GM03348 (cell line): ENCODE measurements at regions not wholly inside any gene's neighbourhood (a gene's known extent, or its start where the extent isn't known, plus 50 kb on each side); places are given as distances from the start of the nearest gene placed in this dataset.

ENCODE experiments used
- DNase-seq: peaks from one replicate; pipeline ENCODE4 v3.0.0; 2012; ENCODE audit warnings: low spot score

DNA sequence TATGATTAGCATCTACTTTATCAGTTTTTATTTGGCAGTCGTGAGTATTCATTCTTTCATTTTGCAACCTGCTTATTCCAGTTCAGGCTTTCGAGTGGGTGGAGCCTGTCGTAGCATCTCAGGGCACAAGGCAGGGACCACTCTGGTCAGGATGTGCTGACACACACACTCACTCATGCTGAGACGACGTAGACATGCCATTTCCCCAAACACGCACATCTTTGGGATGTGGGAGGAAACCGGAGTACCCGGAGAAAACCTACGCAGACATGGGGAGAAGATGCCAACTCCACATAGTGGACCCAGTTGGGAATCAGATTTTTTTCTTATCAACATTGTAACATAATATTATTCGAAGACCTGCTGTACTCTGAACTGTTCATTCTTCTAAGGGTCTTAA, 756.5 kb upstream of the RBFOX1 start:
- no peak for DNase-seq

DNA sequence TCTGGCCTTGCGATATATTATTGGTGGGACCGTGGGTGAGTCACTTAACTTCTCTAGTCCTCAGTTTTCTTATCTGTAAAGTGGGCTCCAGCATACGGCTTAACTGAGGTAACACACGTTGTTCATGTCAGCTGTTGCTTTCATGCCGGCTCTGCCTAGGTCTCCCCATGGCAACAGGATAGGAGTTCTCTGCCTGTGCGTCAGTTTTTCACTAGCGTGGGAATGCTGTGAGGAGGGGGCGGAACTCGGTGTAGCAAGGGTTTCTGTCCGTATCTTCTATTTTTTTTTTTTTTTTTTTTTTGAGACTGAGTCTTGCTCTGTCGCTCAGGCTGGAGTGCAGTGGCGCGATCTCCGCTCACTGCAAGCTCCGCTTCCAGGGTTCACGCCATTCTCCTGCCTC, 758.5 kb upstream of the RBFOX1 start:
- no peak for DNase-seq

DNA sequence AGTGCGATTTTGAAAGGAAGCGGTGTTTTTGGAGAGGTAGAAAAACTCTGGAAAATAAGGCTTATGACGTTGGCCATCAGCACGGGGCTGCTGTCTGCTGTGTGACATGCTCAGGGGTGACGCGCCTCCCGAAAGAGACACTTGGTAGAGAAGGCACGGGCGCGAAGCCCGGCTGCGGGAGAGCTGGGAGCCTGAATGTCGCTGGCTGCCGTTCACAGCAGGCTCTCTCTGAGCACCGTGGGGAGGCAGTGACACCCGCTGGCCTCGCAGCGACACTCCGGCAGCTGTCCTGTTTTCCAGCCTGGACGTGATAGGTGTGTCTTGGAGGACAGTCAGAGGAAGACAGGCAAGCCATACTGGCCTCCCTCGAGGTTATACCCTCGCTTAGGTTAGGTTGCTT, 759.1 kb upstream of the RBFOX1 start:
- no peak for DNase-seq

DNA sequence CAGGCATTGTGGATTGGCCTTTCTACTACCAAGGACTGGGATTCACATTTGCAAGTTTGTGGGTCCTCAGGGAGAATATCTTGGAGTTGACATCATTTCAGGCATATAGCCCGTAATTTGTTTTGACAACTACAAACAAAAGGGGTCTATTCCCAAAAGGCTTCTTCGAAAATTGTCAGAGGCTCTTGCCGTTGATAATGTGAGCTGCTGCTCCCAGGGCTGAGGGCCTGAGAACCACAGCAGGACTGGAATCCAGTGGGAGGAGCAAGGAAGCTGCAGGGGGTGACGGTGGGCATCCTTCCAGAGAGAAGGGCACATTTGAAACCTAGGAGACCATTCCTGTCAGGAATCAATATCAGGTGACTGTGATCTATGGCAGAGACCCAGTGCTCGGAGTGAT, 761.6 kb upstream of the RBFOX1 start:
- DNase-seq: no peak

DNA sequence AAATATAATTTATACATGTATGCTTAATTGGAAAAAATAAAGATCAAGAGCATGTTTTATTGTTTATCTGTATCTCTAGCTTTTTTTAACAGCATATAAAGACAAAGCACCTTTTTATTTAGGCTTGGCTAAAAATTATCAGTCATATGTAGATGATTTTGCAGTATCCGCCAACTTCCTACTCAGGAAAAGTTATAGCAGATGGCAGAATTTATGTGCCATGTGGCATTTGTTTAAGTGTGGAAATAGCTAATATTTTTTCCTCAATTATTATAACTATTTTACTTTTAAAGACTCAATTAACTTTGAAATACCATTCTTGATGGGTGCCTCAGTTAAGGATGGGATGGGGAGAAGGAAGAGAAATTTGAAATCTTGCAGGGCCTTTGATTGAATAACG, 762.1 kb upstream of the RBFOX1 start:
- DNase-seq: no peak

DNA sequence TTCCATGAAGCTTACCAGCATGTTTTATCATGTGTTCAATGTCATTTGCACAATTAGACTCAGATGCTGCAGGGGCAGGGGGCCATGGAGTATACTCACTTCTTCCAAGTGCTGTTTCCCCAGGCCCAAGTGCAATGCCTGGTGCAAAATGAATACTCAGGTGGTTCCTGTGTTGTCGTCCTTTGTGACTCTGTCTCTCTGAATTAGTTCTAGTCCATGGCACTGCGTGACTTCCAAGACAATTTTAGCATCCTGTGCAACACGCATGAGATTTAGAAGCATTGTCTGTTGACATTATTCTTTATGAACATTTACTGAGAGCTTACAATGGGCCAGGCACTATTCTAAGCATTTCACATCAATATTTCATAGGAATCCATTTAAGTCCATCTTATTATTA, 769.7 kb upstream of the RBFOX1 start:
- DNase-seq: no peak

DNA sequence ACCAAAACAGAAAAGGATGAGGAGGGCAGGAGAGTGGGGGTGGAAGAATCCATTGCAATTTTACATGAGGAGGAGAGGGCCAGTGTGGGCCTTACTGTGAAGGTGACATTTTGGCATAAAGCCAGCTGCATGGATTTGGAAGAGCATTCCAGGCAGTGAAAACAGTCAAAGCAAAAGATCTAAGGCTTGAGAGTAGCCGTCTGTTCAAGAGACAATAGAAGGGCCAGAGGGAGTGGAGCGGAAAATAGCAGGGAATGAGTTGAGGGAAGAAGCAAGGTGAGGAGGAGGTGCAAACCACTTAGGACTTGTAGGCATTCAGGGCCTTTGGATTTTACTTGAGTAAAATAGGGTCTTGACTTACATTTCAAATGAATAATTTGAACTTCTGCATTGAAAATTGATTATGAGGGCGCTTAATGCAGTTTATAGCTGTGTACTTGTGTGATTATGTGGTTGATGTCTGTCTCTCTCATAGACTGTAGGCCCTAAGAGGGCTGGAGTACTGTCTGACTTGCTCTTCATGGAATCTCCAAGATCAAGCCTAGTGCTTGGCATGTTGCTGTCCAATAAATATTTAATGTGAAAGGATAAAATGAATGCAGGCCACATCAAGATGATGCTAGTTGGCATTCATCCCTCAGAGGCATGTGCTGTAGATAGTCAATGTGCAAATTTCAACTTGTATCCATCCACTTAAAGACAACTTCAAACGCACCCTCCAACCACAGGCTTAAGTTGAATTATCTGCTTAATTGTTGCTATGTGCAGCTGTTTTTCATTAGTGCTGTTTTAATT, 772.1 kb upstream of the RBFOX1 start:
- no peak for DNase-seq

DNA sequence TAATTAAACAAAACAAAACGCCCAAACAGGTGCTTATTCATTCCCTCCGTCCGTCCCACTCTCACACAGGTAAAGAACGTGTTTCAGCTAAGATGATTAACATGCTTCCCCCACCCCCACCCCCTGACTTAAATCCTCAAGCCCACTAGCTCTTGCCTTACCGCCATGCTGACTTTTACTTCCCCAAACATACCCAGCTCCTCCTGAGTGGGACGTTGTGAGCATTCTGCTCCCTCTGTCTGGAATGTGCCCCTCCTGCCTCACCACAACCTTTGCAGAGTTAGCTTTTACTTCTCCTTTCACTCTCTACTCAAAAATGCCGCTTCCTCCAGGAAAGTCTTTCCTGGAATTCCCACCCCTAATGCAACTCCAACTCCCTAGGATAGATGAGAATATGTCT, 774.0 kb upstream of the RBFOX1 start:
- DNase-seq: no peak

DNA sequence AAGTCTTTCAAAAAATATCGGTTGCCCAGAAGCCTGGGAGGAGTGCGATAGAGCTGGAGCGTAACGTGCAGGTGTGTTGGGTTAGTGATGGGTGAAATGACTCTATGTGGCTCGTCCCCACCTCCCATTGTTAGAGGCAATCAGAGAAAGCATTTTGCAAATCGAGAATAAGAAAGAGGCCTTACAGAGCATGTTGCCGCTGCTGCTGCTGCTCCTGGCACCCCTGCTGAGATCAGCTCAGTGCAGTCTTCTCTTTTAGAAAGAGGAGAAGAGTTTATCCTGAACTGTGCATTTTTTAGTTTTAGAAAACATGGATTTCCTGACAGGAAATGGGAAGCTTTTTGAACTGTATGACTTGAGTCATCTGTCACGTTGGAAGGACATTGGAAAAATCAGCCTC, 774.5 kb upstream of the RBFOX1 start:
- no peak for DNase-seq

DNA sequence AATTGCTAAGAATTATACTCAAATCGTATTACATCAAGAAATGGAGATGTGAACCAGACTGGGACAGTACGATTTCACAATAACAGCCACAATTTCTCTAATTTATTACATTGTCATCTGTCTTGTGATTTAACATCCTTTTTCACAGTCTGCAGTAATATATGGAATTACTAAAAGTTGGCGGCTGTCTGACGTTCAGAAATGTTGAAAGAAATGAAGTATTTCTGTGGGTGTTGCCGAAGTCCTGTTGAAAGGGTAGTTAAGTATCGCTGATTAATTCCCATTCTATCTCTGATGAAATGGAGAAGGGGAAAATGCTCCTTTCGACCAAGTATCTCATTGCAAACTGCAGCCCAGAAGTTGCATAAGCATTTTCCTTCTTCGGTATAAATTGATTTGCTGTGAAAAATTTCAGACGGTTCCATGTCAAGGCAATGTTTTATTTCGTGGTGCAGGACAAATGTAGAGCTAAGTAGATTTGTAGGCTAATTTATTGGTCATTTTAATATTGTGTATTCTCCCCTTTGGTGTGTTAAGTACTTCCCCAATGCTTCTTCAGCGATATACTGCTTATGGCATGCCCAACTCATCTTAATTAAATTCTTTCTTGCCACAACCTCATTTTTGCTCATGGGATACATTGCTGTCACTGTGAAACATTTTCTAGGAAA, 775.2 kb upstream of the RBFOX1 start:
- no peak for DNase-seq

DNA sequence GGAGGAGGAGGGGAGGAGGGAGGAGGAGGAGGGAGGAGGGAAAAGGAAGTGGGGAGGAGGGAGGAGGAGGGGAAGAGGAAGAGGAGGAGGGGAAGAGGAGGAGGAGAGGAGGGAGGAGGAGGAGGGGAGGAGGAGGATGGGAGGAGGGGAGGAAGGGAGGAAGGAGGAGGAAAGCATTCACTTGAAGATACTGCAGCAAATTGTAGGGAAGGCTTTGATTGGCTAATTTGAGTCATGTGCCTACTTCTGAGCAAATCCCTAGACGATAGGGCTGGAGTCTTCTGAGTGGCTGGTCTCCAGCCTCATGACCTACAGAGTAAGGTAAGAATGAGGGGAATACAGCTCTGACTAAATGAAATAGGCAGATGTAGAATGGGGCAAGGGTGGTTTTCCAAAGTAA, 783.2 kb upstream of the RBFOX1 start:
- no peak for DNase-seq

DNA sequence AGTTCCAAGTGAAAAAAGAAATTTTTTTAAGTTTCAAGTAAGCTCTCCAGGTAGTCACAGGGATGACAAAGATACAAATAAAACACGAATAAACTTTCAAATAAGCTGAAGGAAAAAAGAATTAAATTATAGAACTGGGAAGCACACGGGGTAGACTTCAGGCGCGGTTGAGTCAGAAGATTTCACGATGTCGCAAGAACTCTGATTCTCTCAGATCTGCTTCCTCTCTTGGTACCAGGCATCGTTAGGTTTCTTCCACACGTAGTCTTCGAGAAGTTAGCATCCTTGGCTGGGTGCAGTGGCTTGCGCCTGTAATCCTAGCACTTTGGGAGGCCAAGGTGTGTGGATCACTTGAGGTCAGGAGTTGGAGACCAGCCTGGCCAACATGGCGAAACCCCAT, 784.1 kb upstream of the RBFOX1 start:
- DNase-seq: no peak

DNA sequence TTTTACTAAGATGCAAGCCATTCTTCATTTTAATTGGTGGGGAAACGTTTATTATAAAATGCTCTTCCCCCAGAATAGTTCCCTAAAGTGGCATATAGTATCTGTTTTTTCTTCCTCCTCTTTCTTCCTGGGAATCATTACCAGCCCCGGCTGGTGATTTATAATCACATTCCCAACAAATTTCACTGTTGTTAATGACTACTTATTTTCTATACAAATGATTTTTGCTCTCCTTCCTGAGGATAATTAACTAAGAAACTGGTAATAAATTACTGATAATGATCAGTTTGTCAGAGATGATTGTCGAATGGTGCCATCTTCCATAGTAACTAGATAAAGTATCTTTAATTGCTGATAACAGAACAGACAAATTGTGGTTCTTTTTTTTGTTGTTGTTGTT, 785.5 kb upstream of the RBFOX1 start:
- DNase-seq: no peak

DNA sequence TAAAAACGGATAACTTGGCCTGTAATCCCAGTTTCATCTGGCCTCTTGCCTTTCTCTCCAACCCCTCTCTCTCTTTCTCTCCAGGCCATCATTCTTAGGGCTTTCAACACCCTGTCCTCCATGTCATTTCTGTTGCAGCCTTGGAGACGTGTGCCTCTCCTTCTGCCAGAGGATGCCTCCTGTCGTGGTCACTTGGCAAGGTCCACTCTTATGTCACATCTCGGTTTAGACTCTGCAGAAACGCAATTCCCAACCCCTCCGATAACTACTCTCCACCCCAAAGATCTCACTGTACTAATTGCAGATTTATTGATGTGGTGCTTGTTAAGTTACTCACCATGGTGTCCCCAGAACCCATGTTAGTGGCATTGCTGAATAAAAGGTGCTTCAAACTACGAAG, 787.3 kb upstream of the RBFOX1 start:
- DNase-seq: no peak

DNA sequence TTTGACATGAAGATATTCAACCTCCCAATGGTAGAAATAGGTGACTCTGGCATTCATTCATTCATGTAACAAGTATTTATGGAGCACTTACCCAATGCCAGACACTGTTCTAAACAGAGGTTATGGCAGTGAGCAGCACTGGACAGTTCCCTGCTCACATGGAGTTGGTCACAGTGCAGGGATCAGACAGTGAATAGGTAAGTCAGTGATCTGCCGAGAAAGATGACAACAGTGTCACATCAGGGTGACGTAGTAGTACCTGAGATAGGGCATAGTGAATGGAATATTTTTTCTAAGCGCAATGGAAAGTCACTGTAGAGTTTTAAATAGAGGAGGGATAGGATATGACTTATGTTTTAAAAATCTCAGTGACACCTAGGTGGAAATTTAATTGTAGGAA, 791.4 kb upstream of the RBFOX1 start:
- DNase-seq: no peak

DNA sequence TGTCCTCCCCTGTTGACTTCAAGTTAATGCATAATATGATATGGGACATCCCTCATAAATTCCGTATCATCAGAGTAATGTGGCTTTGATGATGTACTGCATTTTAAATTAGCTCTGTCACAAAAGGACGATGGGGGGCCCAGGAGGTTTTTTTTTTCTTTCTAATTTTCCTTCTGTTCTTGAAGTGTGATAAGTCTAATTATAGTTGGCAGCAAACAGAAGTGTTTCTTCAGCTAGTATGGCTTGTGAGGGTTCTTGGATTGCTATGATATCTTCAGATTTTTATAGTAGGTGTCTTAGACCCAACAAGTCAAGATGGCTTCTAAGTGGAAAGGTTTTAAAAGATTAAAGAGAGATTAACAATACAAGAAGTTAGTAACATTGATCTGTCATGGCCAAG, 796.2 kb upstream of the RBFOX1 start:
- no peak for DNase-seq

DNA sequence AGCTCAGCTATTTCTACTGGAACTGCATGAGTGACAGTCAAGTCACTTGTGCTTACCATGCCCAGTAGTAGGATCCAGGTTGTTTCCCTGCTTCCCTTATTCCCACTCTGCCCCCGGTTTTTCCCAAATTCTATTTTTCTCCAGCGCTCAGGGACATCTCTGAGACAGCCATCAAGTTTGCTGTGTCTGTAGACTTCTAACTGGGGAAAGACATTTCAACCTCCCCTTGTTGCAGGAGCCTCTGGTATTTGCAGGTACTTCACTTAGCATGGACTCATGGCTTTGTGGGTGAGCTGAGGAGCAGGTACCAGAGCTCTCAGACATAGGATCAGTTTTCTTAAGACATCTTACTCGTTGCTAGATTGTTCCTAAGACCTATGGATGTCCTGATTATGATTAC, 801.6 kb upstream of the RBFOX1 start:
- DNase-seq: no peak

DNA sequence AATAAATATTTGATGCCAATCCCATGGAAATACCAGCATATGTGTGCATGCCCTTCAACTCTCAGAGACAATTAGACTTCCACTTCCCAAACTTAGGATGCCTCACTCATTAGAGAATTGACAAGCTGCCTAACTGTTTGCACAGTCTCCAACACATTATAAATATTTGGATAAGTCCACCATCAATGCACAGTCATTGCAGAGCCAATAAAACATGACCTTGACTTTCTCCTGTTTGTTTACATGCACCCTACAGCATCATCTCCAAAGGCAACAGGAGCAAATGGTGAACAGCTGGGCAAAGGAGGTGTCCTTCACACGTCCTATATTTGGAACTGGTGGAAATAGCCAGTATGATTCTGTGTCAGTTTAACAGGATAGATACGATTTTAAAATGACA, 804.4 kb upstream of the RBFOX1 start:
- DNase-seq: no peak

DNA sequence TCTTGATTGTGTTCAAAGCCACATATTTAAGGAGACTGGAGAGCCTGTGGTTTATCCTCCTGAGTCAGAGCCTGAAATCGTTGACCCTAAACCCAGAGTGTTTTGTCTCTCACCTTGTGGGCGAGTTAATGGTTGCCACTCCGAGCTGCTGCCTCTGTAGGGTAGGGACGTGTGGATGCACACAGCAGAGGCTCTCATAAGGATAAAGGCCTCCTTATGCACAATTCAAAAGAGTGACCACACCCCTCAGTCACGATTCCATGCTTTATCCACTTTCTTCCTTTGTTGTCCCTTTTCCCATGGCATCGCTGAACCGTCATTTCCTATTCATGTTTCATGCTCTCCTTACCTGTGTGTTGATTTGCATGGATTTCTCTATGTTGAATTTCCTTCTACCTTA, 805.0 kb upstream of the RBFOX1 start:
- DNase-seq: no peak

DNA sequence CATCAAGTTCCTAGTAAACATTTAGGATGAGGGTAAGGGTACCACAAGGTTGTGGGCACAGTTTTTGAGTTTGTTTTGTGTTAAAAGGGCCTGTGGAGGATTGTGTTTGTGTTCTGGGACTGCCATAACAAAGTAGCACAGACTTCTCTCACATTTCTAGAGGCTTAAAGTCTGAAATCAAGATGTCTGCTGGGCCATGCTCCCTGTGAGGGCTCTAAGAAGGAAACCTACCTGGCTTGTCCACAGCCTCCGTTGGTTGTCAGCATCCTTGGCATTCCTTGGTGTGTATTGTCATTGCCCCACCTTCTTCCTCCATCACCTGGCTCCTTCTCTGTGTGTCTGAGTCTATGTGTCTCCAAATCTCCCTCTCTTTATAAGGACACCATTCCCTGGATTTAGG, 808.1 kb upstream of the RBFOX1 start:
- no peak for DNase-seq

DNA sequence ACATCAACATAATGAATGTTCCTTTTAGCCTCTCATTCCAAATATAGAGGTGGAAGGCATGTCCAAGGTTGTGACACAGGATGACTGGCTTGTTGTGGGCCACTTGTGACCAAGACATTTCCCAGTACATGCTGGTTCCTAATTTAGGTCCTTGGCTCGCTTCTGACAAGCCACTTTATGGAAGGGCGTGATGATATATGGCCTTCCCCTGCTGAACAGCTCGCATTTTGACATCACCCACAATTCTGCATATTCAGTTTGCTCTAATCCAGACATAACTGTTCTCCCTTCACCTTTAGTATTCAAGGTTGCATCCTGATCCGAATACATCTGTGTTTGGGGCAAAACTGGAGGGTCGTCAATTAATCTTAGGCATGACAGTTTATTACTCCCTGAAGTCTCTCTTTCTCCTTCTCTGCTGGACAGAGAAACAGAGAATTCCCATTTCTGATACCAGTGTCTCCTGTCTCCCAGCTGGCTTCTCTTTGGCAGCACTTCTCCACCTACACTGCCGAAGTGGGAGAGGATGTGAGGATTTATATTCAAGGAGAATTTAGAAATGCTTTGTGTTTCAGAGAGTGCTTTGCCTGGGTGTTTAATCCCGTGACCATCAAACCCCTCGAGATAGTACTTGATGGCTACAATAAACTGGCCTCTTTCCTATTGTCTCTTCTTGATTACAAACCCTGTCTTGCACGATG, 815.5 kb upstream of the RBFOX1 start:
- no peak for DNase-seq

DNA sequence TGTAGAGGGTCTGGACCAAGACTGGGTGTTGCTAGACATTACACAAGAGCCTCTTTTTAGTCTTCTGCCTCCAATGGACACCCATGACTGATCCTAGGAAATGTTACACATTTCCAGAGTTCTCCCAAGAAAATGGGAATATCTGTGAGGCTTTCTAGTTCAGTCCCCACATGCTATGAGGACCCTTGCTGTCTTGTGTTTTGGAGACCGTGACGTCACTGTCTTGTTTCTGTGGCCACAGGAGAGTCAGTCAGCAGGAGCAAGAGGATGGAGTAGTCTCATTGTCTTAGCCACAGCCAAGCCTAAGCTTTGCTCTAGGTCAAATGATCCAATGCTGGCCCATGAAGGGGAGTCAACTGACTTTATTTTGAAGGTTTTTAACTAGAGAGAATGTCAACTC, 820.1 kb upstream of the RBFOX1 start:
- no peak for DNase-seq

DNA sequence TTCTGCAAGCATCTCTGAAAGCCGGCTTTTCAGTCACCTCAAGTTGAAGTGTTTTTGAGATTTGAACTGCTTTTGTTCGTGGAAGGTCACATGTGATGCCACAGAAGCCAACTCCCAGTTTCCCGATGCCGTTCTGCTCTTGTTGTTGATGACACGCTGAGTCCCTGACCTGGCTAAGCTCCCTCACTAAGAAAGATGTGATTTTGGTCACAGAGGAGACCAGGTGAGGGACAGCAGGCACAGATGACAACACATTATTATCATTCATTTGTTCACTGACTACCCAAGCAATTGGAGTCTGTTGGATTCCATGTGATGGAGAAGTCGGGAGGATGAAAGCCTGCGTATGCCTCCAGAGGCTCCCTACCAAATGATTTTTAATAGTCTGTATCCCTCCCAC, 822.4 kb upstream of the RBFOX1 start:
- DNase-seq: no peak

DNA sequence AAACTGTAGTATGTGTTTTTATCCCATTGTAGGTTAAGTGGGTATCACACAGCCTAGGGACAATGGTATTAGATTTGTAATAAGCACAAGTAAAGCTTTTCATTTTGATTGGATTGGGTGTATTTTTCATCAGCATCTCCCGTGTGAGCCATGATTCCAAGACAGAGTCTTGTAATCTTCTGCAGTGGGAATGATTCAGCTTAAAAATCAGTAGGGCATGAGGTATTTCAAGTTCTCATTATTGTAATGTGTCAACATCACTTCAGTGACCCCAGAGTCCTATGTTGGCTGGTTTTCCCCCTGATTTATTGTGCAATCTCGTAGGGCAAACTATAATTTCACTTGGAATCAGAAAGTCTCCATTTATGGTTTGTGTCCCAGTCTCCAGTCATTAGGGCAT, 833.2 kb upstream of the RBFOX1 start:
- no peak for DNase-seq
